D721Med (cell line): ENCODE measurements at regions not wholly inside any gene's neighbourhood (a gene's known extent, or its start where the extent isn't known, plus 50 kb on each side); places are given as distances from the start of the nearest gene placed in this dataset.

ENCODE experiments used
- DNase-seq: peaks from one replicate; pipeline ENCODE4 v3.0.0; 2011; ENCODE audit warnings: low spot score; ENCODE audit not compliant: insufficient read length
- FAIRE-seq: peaks from 2 replicates; lab custom pipeline; 2011; peaks lifted over from hg19 to GRCh38; lab: Jason Lieb, UNC
- CTCF ChIP-seq: IDR thresholded peaks from 2 replicates; pipeline ENCODE4 v1.5.1; 2012; ENCODE audit warnings: mild to moderate bottlenecking, control low read depth; ENCODE audit not compliant: insufficient read depth; ENCODE audit errors: missing control alignments

GRCh38 chr3:18738393-18739098, 313.4 kb upstream of the SATB1 start:
- TF ChIP-seq CTCF: no peak
- FAIRE-seq (no peak), DNase-seq (no peak)

- FAIRE-seq: no peak
- no peak for TF ChIP-seq CTCF
- no peak for DNase-seq
Observed at GRCh38 chr3:18735005-18735404, 309.9 kb upstream of the SATB1 start.

GRCh38 chr3:18734309-18734708, 309.2 kb upstream of the SATB1 start:
- TF ChIP-seq CTCF: no peak
- DNase-seq (no peak), FAIRE-seq (no peak)

- no peak for TF ChIP-seq CTCF
- no peak for DNase-seq
- FAIRE-seq: no peak
Observed at GRCh38 chr3:18732474-18732873, 307.3 kb upstream of the SATB1 start.

GRCh38 chr3:18730491-18730890, 305.4 kb upstream of the SATB1 start:
- FAIRE-seq: no peak
- TF ChIP-seq CTCF: no peak
- DNase-seq: no peak

GRCh38 chr3:18729671-18730070, 304.5 kb upstream of the SATB1 start:
- DNase-seq (no peak), FAIRE-seq (no peak)
- no peak for TF ChIP-seq CTCF

- no peak for TF ChIP-seq CTCF
- FAIRE-seq (no peak), DNase-seq (no peak)
Observed at GRCh38 chr3:18725668-18726407, 300.7 kb upstream of the SATB1 start.
